Adrenal gland (tissue), 5 donors: ENCODE measurements at regions not wholly inside any gene's neighbourhood (a gene's known extent, or its start where the extent isn't known, plus 50 kb on each side); places are given as distances from the start of the nearest gene placed in this dataset.

Source experiments
- POLR2A ChIP-seq, 2 donors: fragments of 450-650 bp; IDR thresholded peaks; one replicate each; pipeline ENCODE4 v1.6.1; 2017; ENCODE audit warnings: antibody characterized with exemption in 2 of 2, mild to moderate bottlenecking in 2 of 2, moderate library complexity in 1 of 2
- TF ChIP-seq, protein P1 (sequence below), 6 experiments: fragments of 450-650 bp in 4 of 6; fragments of 200-600 bp in 2 of 6; sonication (generic) in 1 of 6; IDR thresholded peaks; 1 replicate in 5 of 6; 2 replicates in 1 of 6; pipeline versions ENCODE4 v1.5.1 to v1.8.0; 2016 to 2021; ENCODE audit warnings: antibody characterized with exemption in 6 of 6, mild to moderate bottlenecking in 2 of 6, moderate library complexity in 1 of 6
- donor health status: DM: no; HTN: no; CAD: no.

DNA sequence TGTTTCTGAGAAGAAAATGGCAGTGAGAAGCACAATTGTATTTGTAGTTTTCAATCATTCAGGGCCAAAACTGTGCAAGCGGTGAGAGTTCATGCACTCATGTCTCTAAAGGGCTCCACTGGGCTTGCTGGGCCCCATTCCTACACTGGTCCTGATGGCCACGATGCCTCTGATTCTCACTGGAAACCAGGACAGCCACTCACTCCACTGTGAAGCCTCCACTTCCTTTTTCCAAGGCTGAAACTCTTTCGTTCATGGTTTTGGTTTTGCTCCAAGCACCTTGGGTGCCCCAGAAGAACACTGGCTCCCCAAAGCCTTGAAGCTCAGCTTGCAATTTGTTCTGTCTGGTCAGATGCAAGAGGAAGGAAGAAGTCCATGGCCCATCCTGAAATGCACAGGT lies 390.0 kb upstream of the MKI67 start:
- TF ChIP-seq, protein P1, sequence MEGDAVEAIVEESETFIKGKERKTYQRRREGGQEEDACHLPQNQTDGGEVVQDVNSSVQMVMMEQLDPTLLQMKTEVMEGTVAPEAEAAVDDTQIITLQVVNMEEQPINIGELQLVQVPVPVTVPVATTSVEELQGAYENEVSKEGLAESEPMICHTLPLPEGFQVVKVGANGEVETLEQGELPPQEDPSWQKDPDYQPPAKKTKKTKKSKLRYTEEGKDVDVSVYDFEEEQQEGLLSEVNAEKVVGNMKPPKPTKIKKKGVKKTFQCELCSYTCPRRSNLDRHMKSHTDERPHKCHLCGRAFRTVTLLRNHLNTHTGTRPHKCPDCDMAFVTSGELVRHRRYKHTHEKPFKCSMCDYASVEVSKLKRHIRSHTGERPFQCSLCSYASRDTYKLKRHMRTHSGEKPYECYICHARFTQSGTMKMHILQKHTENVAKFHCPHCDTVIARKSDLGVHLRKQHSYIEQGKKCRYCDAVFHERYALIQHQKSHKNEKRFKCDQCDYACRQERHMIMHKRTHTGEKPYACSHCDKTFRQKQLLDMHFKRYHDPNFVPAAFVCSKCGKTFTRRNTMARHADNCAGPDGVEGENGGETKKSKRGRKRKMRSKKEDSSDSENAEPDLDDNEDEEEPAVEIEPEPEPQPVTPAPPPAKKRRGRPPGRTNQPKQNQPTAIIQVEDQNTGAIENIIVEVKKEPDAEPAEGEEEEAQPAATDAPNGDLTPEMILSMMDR (IDR thresholded peaks at IDR 0.05), result no peak
- TF ChIP-seq POLR2A (IDR thresholded peaks at IDR 0.05), result no peak
